HuH-7.5 (cell line): ENCODE measurements at regions not wholly inside any gene's neighbourhood (a gene's known extent, or its start where the extent isn't known, plus 50 kb on each side); places are given as distances from the start of the nearest gene placed in this dataset.
"Not testable (repeated sequence)": the region's sequence is repeated elsewhere in the genome, so short reads cannot be mapped to it uniquely, and the experiment has no call there.

Source experiments
- DNase-seq: peaks from one replicate; pipeline ENCODE4 v3.0.0; 2011; ENCODE audit warnings: low spot score

GRCh38 chr6:86255973-86256372, 613.3 kb upstream of the SYNCRIP start:
- DNase-seq, result no peak

DNA sequence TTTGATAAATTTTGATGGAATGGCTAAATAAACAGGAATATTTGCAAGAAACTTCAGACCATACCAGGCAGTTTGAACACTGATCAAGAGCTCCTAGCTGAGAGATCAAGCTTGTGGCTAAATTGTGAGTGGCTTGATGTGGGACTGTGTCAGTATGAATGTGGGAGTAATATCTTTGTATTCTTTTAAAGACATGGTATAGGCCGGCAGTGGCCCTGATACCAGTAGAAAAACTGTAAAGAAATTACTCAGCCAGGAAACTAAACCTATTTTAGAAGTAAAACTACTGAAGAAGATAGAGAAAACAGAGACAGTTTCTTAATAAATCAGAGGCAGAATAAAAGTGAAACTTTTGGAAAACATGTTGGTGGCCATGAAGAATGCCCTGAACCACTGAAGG, 608.4 kb upstream of the SYNCRIP start:
- DNase-seq, result no peak

DNA sequence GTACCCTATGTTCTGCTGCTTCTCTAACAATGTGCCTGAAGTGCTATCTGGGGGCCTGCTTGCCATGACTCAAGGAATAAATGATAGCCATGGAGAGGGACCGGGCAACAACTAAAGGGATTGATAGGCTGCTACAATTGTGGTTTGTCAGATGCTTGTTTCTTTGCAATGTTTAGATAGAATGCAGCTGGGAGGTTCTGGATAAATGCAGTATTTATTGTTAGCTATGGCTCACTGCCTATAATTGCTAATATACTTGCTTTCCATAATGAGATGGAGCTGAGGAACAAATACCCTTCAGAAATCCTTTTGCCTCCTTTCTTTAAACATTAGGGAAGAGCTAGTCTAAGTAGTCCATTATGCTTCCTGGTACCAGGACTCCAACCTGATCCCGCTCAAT, 575.2 kb upstream of the SYNCRIP start:
- no peak for DNase-seq

GRCh38 chr6:86215323-86215722, 572.6 kb upstream of the SYNCRIP start:
- no peak for DNase-seq

- no peak for DNase-seq
Measured at GRCh38 chr6:86205980-86206379, 563.3 kb upstream of the SYNCRIP start.

DNA sequence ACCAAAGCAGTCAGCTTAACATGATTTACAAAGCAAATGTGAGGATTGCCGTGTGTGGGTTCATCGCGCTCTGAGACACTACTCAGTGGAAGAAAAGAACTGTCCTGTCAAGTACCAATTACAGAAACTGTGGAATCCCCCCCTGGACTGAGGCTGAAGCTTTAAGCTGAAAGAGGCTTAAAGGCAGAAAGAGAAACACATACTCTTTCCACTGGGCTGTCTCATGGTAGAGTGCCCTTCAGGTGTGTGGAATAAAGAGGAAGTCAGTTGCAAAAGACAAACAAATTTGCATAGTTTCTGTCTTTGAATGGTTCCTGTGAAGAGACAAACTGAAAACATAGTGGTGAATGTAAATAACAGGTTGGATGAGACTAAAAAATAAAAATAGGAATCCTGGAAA, 560.4 kb upstream of the SYNCRIP start:
- no peak for DNase-seq

- DNase-seq, result no peak
Measured at GRCh38 chr6:86193821-86194220, 551.1 kb upstream of the SYNCRIP start.

DNA sequence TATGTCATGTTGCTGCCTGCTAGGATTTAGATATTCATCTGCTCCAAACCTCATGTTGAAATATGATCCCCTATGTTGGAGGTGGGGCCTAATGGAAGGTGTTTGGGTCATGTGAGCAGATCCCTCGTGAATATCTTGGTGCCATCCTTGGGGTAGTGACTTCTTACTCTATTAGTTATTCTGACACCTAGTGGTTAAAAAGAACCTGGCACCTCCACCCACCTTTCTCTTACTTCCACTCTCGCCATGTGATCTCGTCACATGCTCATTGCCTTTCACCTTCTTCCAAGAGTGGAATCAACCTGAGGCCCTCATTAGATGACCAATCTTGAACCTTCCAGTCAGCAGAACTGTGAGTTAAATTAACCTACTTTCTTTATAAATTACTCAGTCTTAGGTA, 549.4 kb upstream of the SYNCRIP start:
- DNase-seq, result no peak

GRCh38 chr6:86175149-86175548, 532.5 kb upstream of the SYNCRIP start:
- not testable (repeated sequence) for DNase-seq

- DNase-seq, result no peak
Measured at GRCh38 chr6:86154852-86155251, 512.2 kb upstream of the SYNCRIP start.

DNA sequence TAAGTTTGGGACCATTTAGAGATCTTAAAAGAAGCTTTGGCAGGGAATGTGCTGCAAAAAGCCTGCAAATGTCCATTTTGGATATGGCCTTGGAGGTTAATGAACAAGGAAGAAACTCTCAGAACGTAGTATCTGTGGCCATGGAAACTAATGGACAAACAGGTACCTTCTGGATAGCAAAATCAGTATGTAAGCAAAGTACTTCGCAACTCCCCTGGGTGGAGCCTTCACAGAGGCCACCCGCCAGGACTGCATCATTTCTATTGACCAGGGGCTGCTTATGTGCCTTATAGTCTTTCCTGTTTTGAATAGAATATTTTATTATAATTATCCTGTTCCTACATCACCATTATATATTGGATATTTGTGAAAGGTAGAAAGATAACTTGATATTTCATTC, 510.8 kb upstream of the SYNCRIP start:
- no peak for DNase-seq

- DNase-seq, result no peak
Measured at GRCh38 chr6:86152546-86152945, 509.9 kb upstream of the SYNCRIP start.

DNA sequence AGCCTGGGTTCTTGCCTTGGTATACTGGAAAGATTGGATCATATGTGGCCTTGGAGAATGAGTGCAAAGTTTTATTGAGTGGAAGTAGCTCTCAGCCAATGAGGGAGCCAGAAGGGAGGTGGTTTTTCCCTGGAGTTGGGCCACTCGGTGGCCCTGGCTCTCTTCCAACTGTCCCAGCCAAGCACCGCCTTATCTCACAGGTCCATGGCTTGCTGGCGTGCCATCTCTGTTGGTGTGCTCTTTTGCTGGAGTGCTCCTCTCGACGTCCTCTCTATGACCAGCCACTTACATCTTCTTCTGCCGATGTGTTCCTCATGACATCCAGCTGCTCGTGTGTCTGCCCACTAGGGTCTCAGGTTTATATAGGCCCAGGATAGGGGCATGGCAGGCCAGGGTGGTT, 505.9 kb upstream of the SYNCRIP start:
- no peak for DNase-seq

- no peak for DNase-seq
Measured at GRCh38 chr6:86147859-86148258, 505.2 kb upstream of the SYNCRIP start.

GRCh38 chr6:86147311-86147710, 504.6 kb upstream of the SYNCRIP start:
- DNase-seq, result no peak

DNA sequence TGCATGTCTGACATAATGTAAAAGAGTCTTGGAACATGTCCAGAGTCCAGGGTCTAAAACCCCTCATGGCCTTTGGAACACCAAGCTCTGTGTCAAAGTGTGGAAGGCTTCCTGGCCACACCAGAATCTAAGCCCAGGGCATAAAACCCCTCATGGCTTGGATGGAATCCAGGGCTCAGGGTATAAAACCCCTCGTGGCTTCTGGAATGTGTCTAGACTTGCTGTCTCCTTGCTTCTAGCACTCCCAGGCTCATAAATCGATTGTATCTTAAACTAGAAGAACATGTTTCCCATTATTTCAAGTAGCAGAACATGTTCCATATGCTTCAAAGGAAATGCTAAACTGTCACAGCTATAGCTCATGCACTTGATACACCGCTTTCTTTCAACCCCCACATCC, 504.1 kb upstream of the SYNCRIP start:
- DNase-seq, result not testable (repeated sequence)

DNA sequence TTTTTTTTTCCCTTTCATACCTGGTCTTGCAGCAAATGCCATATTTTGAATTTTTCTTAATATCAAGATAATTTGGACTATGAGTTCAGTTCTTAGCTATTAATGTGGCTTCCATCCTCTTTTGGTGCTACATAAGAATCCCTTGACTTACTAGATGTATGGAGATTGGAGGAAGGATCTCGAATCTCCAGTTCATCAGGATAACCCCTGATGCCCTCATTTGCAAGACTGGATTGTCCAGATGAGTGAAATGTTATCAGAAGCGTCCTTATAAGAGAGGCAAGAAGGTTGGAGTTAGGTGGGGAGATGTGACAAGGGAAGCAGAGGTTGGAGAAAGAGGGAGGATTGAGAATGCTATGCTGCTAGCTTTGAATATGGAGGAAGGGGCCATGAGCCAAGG, 499.6 kb upstream of the SYNCRIP start:
- DNase-seq, result no peak

GRCh38 chr6:86128130-86128814, 485.6 kb upstream of the SYNCRIP start:
- DNase-seq, result no peak

DNA sequence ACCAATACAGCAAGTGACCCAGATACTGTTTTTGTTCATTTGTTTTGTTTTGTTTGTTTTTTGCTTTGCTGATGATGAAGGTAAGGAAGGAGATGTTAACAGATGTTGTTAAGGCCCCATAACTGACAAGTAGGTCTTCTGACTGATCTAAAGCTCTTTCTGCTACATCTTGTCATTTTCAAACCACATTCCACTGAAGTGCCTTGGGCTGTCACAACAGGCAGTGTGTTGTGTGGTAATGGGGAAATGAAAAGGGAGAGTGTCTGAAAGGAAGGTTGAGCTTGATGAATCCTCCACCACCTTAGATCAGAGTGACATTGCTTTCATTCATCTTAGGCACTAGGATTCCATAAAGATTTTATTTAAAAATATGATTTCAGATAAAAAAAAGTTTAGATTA, 479.4 kb upstream of the SYNCRIP start:
- no peak for DNase-seq

- no peak for DNase-seq
Measured at GRCh38 chr6:86118271-86118670, 475.6 kb upstream of the SYNCRIP start.

GRCh38 chr6:86107985-86108384, 465.3 kb upstream of the SYNCRIP start:
- DNase-seq, result no peak

GRCh38 chr6:86087954-86088353, 445.3 kb upstream of the SYNCRIP start:
- DNase-seq, result no peak

GRCh38 chr6:86079938-86080337, 437.3 kb upstream of the SYNCRIP start:
- DNase-seq, result no peak

- DNase-seq, result no peak
Measured at GRCh38 chr6:86070151-86070550, 427.5 kb upstream of the SYNCRIP start.

DNA sequence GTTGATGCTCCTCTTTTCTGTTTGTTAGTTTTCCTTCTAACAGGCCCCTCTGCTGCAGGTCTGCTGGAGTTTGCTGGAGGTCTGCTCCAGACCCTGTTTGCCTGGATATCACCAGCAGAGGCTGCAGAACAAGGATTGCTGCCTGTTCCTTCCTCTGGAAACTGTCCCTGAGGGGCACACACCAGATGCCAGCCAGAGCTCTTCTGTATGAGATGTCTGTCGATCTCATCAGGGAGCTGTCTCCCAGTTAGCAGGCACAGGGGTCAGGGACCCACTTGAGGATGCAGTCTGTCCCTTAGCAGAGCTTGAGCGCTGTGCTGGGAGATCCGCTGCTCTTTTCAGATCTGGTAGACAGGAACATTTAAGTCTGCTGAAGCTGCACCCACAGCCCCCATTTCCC, 422.3 kb upstream of the SYNCRIP start:
- not testable (repeated sequence) for DNase-seq
